Daoy (cell line): ENCODE measurements at regions not wholly inside any gene's neighbourhood (a gene's known extent, or its start where the extent isn't known, plus 50 kb on each side); places are given as distances from the start of the nearest gene placed in this dataset.
A peak's percentile ranks its signal among the peaks of the same experiment; 100 is the strongest.

Experiments
- DNase-seq: peaks from one replicate; pipeline ENCODE4 v3.0.0-alpha.2; 2015; ENCODE audit warnings: low read depth

- DNase-seq: no peak
These were observed 293.3 kb downstream of the METTL15 start for GRCh38 chr11:28401446-28401845.

- peak; percentile 38 for DNase-seq
These were observed 292.3 kb downstream of the METTL15 start for GRCh38 chr11:28400331-28401100.

- no peak for DNase-seq
These were observed 285.2 kb downstream of the METTL15 start for GRCh38 chr11:28393348-28393747.

GRCh38 chr11:28384418-28384817 lies 276.2 kb downstream of the METTL15 start:
- peak; percentile 95 for DNase-seq

DNA sequence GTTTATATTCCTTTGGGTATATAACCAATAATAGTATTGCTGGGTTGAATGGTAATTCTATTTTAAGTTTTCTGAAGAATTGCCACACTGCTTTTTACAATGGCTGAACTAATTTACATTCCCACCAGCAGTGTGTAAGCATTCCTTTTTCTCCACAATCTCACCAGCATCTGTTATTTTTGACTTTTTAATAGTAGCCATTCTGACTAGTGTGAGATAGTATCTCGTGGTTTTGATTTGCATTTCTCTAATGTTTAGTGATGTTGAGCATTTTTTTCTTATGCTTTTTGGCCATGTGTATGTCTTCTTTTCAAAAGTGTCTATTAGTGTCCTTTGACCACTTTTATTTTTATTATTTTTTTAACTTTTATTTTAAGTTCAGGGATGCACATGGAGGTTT lies 275.3 kb downstream of the METTL15 start:
- DNase-seq: no peak
